GM13976 (cell line): ENCODE measurements at regions not wholly inside any gene's neighbourhood (a gene's known extent, or its start where the extent isn't known, plus 50 kb on each side); places are given as distances from the start of the nearest gene placed in this dataset.

ENCODE experiments used
- DNase-seq: peaks from one replicate; pipeline ENCODE4 v3.0.0; 2012; ENCODE audit warnings: low spot score
- in situ Hi-C: fragments of 300-500 bp; cut with MboI; formaldehyde crosslinking; loops from one replicate; pipeline ENCODE4 v1.12.0; 2022; ENCODE audit warnings: low sequenced_read_pairs, mixed read lengths, inconsistent platforms; ENCODE audit not compliant: unreplicated experiment
- TF ChIP-seq, protein P1 (sequence below): IDR thresholded peaks from 2 replicates; pipeline ENCODE4 v1.5.1; 2012; ENCODE audit warnings: borderline replicate concordance, mild to moderate bottlenecking; ENCODE audit not compliant: insufficient read depth; ENCODE audit errors: extremely low read depth, missing control alignments, control extremely low read depth

DNA sequence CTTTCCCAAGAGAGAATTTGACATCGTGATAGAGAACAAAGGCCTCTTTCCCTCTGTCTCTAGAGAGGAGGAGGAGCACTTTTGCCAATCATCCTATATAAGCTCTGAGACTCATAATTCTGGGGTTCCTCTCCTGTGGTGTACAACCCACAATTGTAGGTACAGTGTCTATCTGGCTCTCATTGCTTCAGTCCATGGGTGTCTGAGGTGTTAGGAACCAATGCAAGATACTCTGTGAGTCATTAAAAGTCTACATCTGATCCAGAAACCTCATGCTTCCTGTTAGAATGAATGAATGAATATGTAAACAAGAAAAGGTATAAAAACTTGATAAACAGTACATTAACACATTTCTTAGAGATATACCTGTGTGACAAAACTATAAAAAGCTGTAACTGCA is 356.7 kb downstream of the QKI start:
- DNase-seq = no peak
- in situ Hi-C loops = no loop called here
- TF ChIP-seq, protein P1, sequence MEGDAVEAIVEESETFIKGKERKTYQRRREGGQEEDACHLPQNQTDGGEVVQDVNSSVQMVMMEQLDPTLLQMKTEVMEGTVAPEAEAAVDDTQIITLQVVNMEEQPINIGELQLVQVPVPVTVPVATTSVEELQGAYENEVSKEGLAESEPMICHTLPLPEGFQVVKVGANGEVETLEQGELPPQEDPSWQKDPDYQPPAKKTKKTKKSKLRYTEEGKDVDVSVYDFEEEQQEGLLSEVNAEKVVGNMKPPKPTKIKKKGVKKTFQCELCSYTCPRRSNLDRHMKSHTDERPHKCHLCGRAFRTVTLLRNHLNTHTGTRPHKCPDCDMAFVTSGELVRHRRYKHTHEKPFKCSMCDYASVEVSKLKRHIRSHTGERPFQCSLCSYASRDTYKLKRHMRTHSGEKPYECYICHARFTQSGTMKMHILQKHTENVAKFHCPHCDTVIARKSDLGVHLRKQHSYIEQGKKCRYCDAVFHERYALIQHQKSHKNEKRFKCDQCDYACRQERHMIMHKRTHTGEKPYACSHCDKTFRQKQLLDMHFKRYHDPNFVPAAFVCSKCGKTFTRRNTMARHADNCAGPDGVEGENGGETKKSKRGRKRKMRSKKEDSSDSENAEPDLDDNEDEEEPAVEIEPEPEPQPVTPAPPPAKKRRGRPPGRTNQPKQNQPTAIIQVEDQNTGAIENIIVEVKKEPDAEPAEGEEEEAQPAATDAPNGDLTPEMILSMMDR = no peak

DNA sequence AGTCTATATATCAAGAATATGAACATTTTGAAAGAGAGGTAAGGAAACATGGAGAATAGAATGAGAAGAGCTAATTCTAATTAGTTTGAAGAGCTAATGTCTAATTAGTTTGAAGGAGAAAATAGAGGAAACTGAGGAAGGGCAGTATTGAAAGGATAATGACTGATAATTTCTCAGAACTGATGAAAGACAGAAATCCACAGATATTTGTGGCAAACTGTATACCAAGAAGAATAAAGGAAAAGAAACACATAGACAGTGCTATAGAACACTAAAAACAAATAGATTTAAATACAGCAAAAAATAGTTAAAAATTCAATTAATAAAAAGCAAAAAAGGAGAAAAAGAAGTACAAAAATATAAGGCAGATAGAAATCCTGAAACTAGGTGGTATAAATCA is 354.4 kb downstream of the QKI start:
- in situ Hi-C loops = no loop called here
- no peak for DNase-seq
- TF ChIP-seq, protein P1 = no peak

- TF ChIP-seq, protein P1 = no peak
Observed at GRCh38 chr6:163766936-163767335, 352.4 kb downstream of the QKI start.

DNA sequence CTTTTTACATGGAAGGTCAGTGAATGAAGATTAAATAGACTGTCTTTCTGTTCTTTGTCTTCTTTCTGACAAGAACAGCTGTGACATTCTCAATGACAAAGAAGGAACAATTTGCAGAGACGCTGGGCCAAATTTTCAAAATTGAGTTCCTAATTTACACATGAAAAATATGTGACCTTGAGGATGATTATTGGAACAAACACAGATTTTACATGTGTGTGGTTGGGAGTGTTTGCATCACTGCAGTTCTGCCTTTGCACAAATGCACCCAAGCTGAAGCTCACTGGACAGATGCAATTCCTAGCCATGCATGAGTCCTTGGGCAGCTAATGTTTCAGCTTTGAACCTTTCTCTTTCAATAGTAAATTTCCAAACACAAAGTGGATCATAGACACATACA is 350.8 kb downstream of the QKI start:
- in situ Hi-C loops = no loop called here
- TF ChIP-seq, protein P1 = no peak
- no peak for DNase-seq

More at GRCh38 chr6:163766936-163767335, 352.4 kb downstream of the QKI start:
- in situ Hi-C loops = no loop called here
- no peak for DNase-seq

DNA sequence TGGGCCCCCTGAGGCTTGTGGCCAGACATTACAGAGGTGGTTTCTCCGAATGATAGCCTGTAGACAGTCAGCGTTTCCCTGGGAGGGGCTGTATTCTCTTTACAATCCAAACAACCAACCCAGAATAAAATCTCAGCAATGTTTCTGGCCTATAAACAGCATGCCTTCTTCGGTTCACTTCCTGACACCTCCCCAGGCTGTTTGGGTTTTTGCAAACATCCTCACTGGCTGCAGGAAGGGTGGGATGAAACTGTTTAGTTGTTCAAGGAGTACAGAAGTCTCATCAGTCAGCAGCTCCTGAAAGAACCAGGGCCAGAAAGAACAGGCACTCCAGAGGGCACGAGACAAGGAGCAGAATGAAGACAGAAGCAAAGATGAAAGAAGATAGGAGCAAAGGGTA is 350.0 kb downstream of the QKI start:
- TF ChIP-seq, protein P1 = no peak
- no peak for DNase-seq
- in situ Hi-C loops = no loop called here

- no peak for DNase-seq
- in situ Hi-C loops = no loop called here
- TF ChIP-seq, protein P1 = no peak
Observed at GRCh38 chr6:163761481-163761880, 347.0 kb downstream of the QKI start.

- TF ChIP-seq, protein P1 = no peak
- in situ Hi-C loops = no loop called here
- no peak for DNase-seq
Observed at GRCh38 chr6:163760860-163761259, 346.3 kb downstream of the QKI start.
